PC-3 (cell line): ENCODE measurements at regions not wholly inside any gene's neighbourhood (a gene's known extent, or its start where the extent isn't known, plus 50 kb on each side); places are given as distances from the start of the nearest gene placed in this dataset.

ENCODE experiments used
- ATAC-seq: fragments of 200-7000 bp; cut with Tn5 transposase; 2 replicates; pipeline ENCODE4 v1.9.1; 2020; ENCODE audit warnings: mild to moderate bottlenecking, moderate library complexity
- BruUV-seq: library from RNA; stranded (reverse); fragments of 400-500 nt; replicated peaks from 2 replicates; lab custom pipeline; 2021; lab: Mats Ljungman, UMichigan
- CTCF ChIA-PET: fragments of 300-600 bp; sonication (Branson Sonifier 250); formaldehyde crosslinking; loops from one replicate; lab custom pipeline; 2022; ENCODE audit warnings: antibody characterized with exemption; lab: Charles Lee
- POLR2A ChIA-PET: fragments of 300-600 bp; sonication (Branson Sonifier 250); formaldehyde crosslinking; loops from one replicate; lab custom pipeline; 2022; ENCODE audit warnings: antibody characterized with exemption; ENCODE audit not compliant: unreplicated experiment; lab: Charles Lee
- DNase-seq: peaks from one replicate; pipeline ENCODE4 v3.0.0-alpha.2; 2015
- H2AFZ ChIP-seq: fragments of 300-600 bp; sonication (generic); 2 replicates; pipeline ENCODE4 v1.6.0; 2016; ENCODE audit warnings: antibody characterized with exemption, low read length
- H3F3A ChIP-seq: fragments of 300-600 bp; sonication (generic); one replicate; pipeline ENCODE4 v1.6.0; 2017; ENCODE audit warnings: antibody characterized with exemption, low read length, control low read depth, mild to moderate bottlenecking; ENCODE audit not compliant: unreplicated experiment
- H3K27ac ChIP-seq: fragments of 300-600 bp; sonication (generic); 2 replicates; pipeline ENCODE4 v1.5.1; 2016; ENCODE audit warnings: mild to moderate bottlenecking, low read length
- H3K27me3 ChIP-seq: fragments of 300-600 bp; sonication (generic); 2 replicates; pipeline ENCODE4 v1.6.1; 2016; ENCODE audit warnings: low read length, mixed read lengths
- H3K36me3 ChIP-seq: fragments of 300-600 bp; sonication (generic); 2 replicates; pipeline ENCODE4 v1.6.1; 2016; ENCODE audit warnings: low read depth, mixed run types, low read length, mixed read lengths
- H3K4me1 ChIP-seq: fragments of 300-600 bp; sonication (generic); 2 replicates; pipeline ENCODE4 v1.5.1; 2016; ENCODE audit warnings: low read length; ENCODE audit not compliant: insufficient read depth
- H3K4me2 ChIP-seq: fragments of 300-600 bp; sonication (generic); 2 replicates; pipeline ENCODE4 v1.6.0; 2016; ENCODE audit warnings: low read length
- H3K4me3 ChIP-seq: fragments of 300-600 bp; sonication (generic); 2 replicates; pipeline ENCODE4 v1.5.1; 2016; ENCODE audit warnings: mild to moderate bottlenecking, low read length, mixed read lengths
- H3K79me2 ChIP-seq: fragments of 300-600 bp; sonication (generic); 2 replicates; pipeline ENCODE4 v1.6.1; 2017; ENCODE audit warnings: low read length, mixed read lengths
- H3K9ac ChIP-seq: fragments of 300-600 bp; sonication (generic); 2 replicates; pipeline ENCODE4 v1.6.0; 2016; ENCODE audit warnings: mild to moderate bottlenecking, low read length
- H3K9me2 ChIP-seq: fragments of 300-600 bp; sonication (generic); replicated peaks from 2 replicates; pipeline ENCODE4 v1.6.1; 2016; ENCODE audit warnings: mixed run types, low read length, mixed read lengths
- H3K9me3 ChIP-seq: fragments of 300-600 bp; sonication (generic); 2 replicates; pipeline ENCODE4 v1.6.1; 2016; ENCODE audit warnings: low read length, mixed read lengths
- H4K20me1 ChIP-seq: fragments of 300-600 bp; sonication (generic); 2 replicates; pipeline ENCODE4 v1.6.1; 2016; ENCODE audit warnings: low read length, mixed read lengths
- CTCF ChIP-seq: fragments of 300-600 bp; sonication (generic); conservative IDR thresholded peaks from 2 replicates; pipeline ENCODE4 v1.5.1; 2017; ENCODE audit warnings: antibody characterized with exemption, low read depth, mild to moderate bottlenecking, low read length
- EZH2 ChIP-seq: fragments of 300-600 bp; sonication (generic); IDR thresholded peaks from one replicate; pipeline ENCODE4 v1.6.1; 2017; ENCODE audit warnings: antibody characterized with exemption, mild to moderate bottlenecking, low read length; ENCODE audit not compliant: unreplicated experiment
- EZH2phosphoT487 ChIP-seq: fragments of 300-600 bp; sonication (generic); IDR thresholded peaks from 2 replicates; pipeline ENCODE4 v1.6.1; 2018; ENCODE audit warnings: mild to moderate bottlenecking, antibody characterized with exemption, low read length, borderline replicate concordance
- intact Hi-C: fragments of 100-400 bp; cut with micrococcal nuclease; formaldehyde crosslinking; loops from 2 replicates; pipeline ENCODE4 v1.9.0; 2023

- intact Hi-C loops: loop anchor here (1.0 to 5.0 kb wide), 4 partner anchors 63 to 251 kb away; no protein-coding TSS in a partner anchor
- Histone ChIP-seq H3K4me3 (peak overlapping the region; percentile 51), H3K4me2 (peak overlapping the region; percentile 79)
These were observed 149.3 kb upstream of the BMP4 start for GRCh38 chr14:54105898-54106297.

DNA sequence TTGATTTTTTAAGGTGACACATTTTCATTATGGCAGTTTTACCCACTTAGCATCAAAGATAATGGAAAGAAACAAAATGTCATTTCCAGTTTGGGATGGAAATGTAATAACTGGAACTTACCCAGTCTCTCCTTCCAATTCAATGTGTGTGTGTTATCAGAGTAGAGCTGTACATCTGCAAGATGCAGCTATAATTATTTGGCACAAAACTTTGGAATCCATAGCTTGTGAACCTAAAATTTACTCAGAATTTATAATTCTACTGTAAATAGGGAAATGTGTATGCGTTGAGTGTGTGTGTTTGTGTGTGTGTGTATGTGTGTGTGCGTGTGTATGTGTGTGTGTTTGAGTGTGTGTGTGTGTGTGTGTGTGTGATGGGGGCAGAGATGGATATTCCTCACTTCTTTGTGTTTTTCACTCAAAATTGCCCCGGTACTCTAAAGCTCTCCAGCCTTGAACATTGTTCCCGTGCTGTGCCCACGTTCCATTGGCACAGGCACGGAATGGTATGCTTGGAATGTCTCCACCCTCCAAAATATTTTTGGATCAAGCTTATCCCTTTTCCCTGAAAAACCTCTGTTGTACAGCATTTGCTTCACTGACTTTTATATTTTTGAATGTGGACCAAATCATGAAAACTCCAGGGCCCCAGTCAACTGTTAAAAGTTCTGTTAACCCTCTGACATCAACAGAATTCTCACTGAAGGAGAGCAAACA, 150.2 kb upstream of the BMP4 start:
- Histone ChIP-seq H3K27me3 (no peaks in the 10 kb centered on the region), H3K4me2 (peak overlapping the region; percentile 79), H3F3A (peaks cover 42% of the 10 kb centered on the region), H2AFZ (peak overlapping the region; percentile 51), H3K4me3 (peak overlapping the region; percentile 51; the same call in 1 of the 2 replicates), H3K27ac (peak overlapping the region; percentile 88), H4K20me1 (no peaks in the 10 kb centered on the region), H3K9me3 (no peaks in the 10 kb centered on the region), H3K79me2 (no peaks in the 10 kb centered on the region), H3K9ac (peak overlapping the region; percentile 56), H3K36me3 (no peaks in the 10 kb centered on the region), H3K9me2 (no peaks in the 10 kb centered on the region), H3K4me1 (peaks cover 78% of the 10 kb centered on the region)
- TF ChIP-seq EZH2phosphoT487 (no peak), EZH2 (no peak), CTCF (no peak)
- DNase-seq (peak; percentile 99), ATAC-seq (peak; percentile 40)
- intact Hi-C loops: loop anchor here (1.0 to 5.0 kb wide), 4 partner anchors 82 to 250 kb away; no protein-coding TSS in a partner anchor
- TSS peak; percentile 72 for BruUV-seq
- ChIA-PET CTCF (interaction anchor here (0.6 to 1.1 kb wide), 5 partner anchors 67 to 232 kb away, joined by 3 to 6 read pairs (median 4); no protein-coding TSS in a partner anchor), POLR2A (interaction anchor here (0.6 to 0.7 kb wide), 4 partner anchors 145 to 580 kb away, joined by 3 to 5 read pairs (median 4); no protein-coding TSS in a partner anchor)

More at GRCh38 chr14:54105898-54106297, 149.3 kb upstream of the BMP4 start:
- ChIA-PET POLR2A (interaction anchor here (0.6 to 1.2 kb wide), 11 partner anchors 59 to 571 kb away, joined by 3 to 9 read pairs (median 5); partner anchors contain the start of gene CDKN3), CTCF (interaction anchor here (0.7 to 1.5 kb wide), 7 partner anchors 11 to 242 kb away, joined by 3 to 13 read pairs (median 4); no protein-coding TSS in a partner anchor)
- Histone ChIP-seq H4K20me1 (no peaks in the 10 kb centered on the region), H3K4me1 (peaks cover 75% of the 10 kb centered on the region), H3K9me3 (no peaks in the 10 kb centered on the region), H3K9ac (peak overlapping the region; percentile 57), H3K27ac (peak overlapping the region; percentile 88), H3K36me3 (no peaks in the 10 kb centered on the region), H3K9me2 (no peaks in the 10 kb centered on the region), H3K79me2 (no peaks in the 10 kb centered on the region), H3F3A (peaks cover 42% of the 10 kb centered on the region), H2AFZ (no peak overlapping the region), H3K27me3 (no peaks in the 10 kb centered on the region)
- BruUV-seq: no TSS peak
- DNase-seq: peak; percentile 100
- peak; percentile 69 for ATAC-seq
- TF ChIP-seq EZH2 (no peak), CTCF (no peak), EZH2phosphoT487 (no peak)
